ENCODE measurements at regions not wholly inside any gene's neighbourhood (a gene's known extent, or its start where the extent isn't known, plus 50 kb on each side); places are given as distances from the start of the nearest gene placed in this dataset.

GRCh38 chr14:76698191-76698590 lies 63.1 kb upstream of the VASH1 start:
- TF ChIP-seq EZH2phosphoT487 (IDR thresholded peaks at IDR 0.05; ENCODE audit: insufficient read depth, low read depth) (no peak), EZH2 (IDR thresholded peaks at IDR 0.05; ENCODE audit: insufficient read depth, poor library complexity, severe bottlenecking) (no peak)

Measured in GM23248 (cell line).